Breast epithelium (tissue), 3 donors: ENCODE measurements at regions not wholly inside any gene's neighbourhood (a gene's known extent, or its start where the extent isn't known, plus 50 kb on each side); places are given as distances from the start of the nearest gene placed in this dataset.

Experiments
- CTCF ChIP-seq, 3 donors: fragments of 450-650 bp; IDR thresholded peaks; one replicate each; pipeline ENCODE4 v1.5.1; 2016 to 2017; ENCODE audit warnings: antibody characterized with exemption in 3 of 3, mild to moderate bottlenecking in 3 of 3, moderate library complexity in 3 of 3
- POLR2A ChIP-seq: fragments of 450-650 bp; IDR thresholded peaks from one replicate; pipeline ENCODE4 v1.6.1; 2016; ENCODE audit warnings: antibody characterized with exemption, mild to moderate bottlenecking, moderate library complexity
- POLR2AphosphoS5 ChIP-seq, 3 donors: sonication (generic); formaldehyde crosslinking; IDR thresholded peaks; one replicate each; pipeline ENCODE4 v1.6.1; 2017; ENCODE audit warnings: antibody characterized with exemption in 3 of 3

DNA sequence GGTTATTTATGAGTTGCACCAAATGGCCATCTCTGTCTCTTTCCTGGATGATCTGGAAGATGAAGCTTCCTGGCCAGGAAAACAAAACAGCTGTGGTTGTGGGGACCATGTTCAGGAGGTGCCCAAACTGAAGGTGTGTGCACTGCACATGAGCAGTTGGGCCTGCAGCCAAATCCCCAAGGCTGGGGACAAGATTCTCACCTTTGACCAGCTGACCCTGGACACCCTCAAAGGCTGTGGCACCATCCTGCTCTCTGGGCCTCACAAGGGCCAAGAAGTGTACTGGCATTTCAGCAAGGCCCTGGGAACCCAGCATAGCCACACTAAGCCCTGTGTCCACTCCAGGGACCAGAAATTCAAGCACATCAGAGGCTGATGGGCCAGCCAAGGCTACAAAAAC, 84.2 kb downstream of the KCNRG start:
- TF ChIP-seq CTCF (IDR thresholded peaks at IDR 0.05): no peak
- TF ChIP-seq POLR2AphosphoS5 (IDR thresholded peaks at IDR 0.05): no peak
- no peak for TF ChIP-seq POLR2A
